Activated CD4-positive, alpha-beta T cell treated with anti-CD3 and anti-CD28 coated beads, Interleukin-2, amount 10 ng/mL, durations not matched to agents 7 days and 5 days (primary cell): ENCODE measurements at regions not wholly inside any gene's neighbourhood (a gene's known extent, or its start where the extent isn't known, plus 50 kb on each side); places are given as distances from the start of the nearest gene placed in this dataset.

Experiments used
- CTCF ChIA-PET: fragments of 350-600 bp; sonication (Branson Sonifier 250); formaldehyde crosslinking; loops from one replicate; lab custom pipeline; 2021; ENCODE audit warnings: antibody characterized with exemption; lab: Charles Lee
- POLR2A ChIA-PET: fragments of 350-600 bp; sonication (Branson Sonifier 250); formaldehyde crosslinking; loops from one replicate; lab custom pipeline; 2021; ENCODE audit warnings: antibody characterized with exemption; lab: Charles Lee
- DNase-seq: peaks from one replicate; pipeline ENCODE4 v3.0.0-alpha.2; 2020
- H3K27ac Mint-ChIP-seq: one replicate; pipeline ENCODE4 v1.8.0; 2021; ENCODE audit warnings: mild to moderate bottlenecking, moderate library complexity, mixed read lengths
- H3K27me3 Mint-ChIP-seq: one replicate; pipeline ENCODE4 v1.8.0; 2021; ENCODE audit warnings: mixed read lengths
- H3K36me3 Mint-ChIP-seq: one replicate; pipeline ENCODE4 v1.8.0; 2021; ENCODE audit warnings: low read depth, mixed read lengths
- H3K4me1 Mint-ChIP-seq: one replicate; pipeline ENCODE4 v1.8.0; 2021; ENCODE audit warnings: mixed read lengths
- H3K4me3 Mint-ChIP-seq: one replicate; pipeline ENCODE4 v1.8.0; 2021; ENCODE audit warnings: mild to moderate bottlenecking, moderate library complexity, mixed read lengths
- H3K9me3 Mint-ChIP-seq: one replicate; pipeline ENCODE4 v1.8.0; 2021; ENCODE audit warnings: mixed read lengths

GRCh38 chr1:47646676-47647075 is 208.8 kb downstream of the FOXD2 start:
- ChIA-PET CTCF (no interaction called here), POLR2A (no interaction called here)
- Mint-ChIP-seq H3K27me3 (peaks cover 5% of the 10 kb centered on the region), H3K27ac (no peak overlapping the region), H3K9me3 (no peaks in the 10 kb centered on the region), H3K36me3 (no peaks in the 10 kb centered on the region), H3K4me1 (no peaks in the 10 kb centered on the region), H3K4me3 (no peak overlapping the region)
- no peak for DNase-seq

- ChIA-PET POLR2A (no interaction called here), CTCF (no interaction called here)
- no peak for DNase-seq
- H3K27ac Mint-ChIP-seq, result no peak overlapping the region
- H3K9me3 Mint-ChIP-seq, result no peaks in the 10 kb centered on the region
- peaks cover 5% of the 10 kb centered on the region for H3K27me3 Mint-ChIP-seq
- H3K4me3 Mint-ChIP-seq, result no peak overlapping the region
- no peaks in the 10 kb centered on the region for H3K4me1 Mint-ChIP-seq
- H3K36me3 Mint-ChIP-seq, result no peaks in the 10 kb centered on the region
These were observed 209.5 kb downstream of the FOXD2 start for GRCh38 chr1:47647327-47647845.

GRCh38 chr1:47650205-47650604 is 212.4 kb downstream of the FOXD2 start:
- no peak for DNase-seq
- ChIA-PET POLR2A (no interaction called here), CTCF (no interaction called here)
- no peak overlapping the region for H3K27ac Mint-ChIP-seq
- H3K4me1 Mint-ChIP-seq, result no peaks in the 10 kb centered on the region
- H3K27me3 Mint-ChIP-seq, result peaks cover 5% of the 10 kb centered on the region
- H3K9me3 Mint-ChIP-seq, result no peaks in the 10 kb centered on the region
- no peaks in the 10 kb centered on the region for H3K36me3 Mint-ChIP-seq
- H3K4me3 Mint-ChIP-seq, result no peak overlapping the region

GRCh38 chr1:47650611-47651010 is 212.8 kb downstream of the FOXD2 start:
- H3K27ac Mint-ChIP-seq, result no peak overlapping the region
- peaks cover 5% of the 10 kb centered on the region for H3K27me3 Mint-ChIP-seq
- H3K4me1 Mint-ChIP-seq, result no peaks in the 10 kb centered on the region
- POLR2A ChIA-PET, result no interaction called here
- CTCF ChIA-PET, result no interaction called here
- DNase-seq, result no peak
- H3K9me3 Mint-ChIP-seq, result no peaks in the 10 kb centered on the region
- no peaks in the 10 kb centered on the region for H3K36me3 Mint-ChIP-seq
- no peak overlapping the region for H3K4me3 Mint-ChIP-seq

- H3K36me3 Mint-ChIP-seq, result no peaks in the 10 kb centered on the region
- no peaks in the 10 kb centered on the region for H3K9me3 Mint-ChIP-seq
- H3K4me1 Mint-ChIP-seq, result no peaks in the 10 kb centered on the region
- peaks cover 5% of the 10 kb centered on the region for H3K27me3 Mint-ChIP-seq
- CTCF ChIA-PET, result interaction anchor here (1.2 kb wide), 1 partner anchor 103 kb away, joined by 3 read pairs; no protein-coding TSS in a partner anchor
- POLR2A ChIA-PET, result no interaction called here
- H3K4me3 Mint-ChIP-seq, result no peak overlapping the region
- H3K27ac Mint-ChIP-seq, result no peak overlapping the region
- DNase-seq, result no peak
These were observed 213.7 kb downstream of the FOXD2 start for GRCh38 chr1:47651311-47652089.

- ChIA-PET CTCF (interaction anchor here (1.2 kb wide), 1 partner anchor 10 kb away, joined by 4 read pairs; no protein-coding TSS in a partner anchor), POLR2A (no interaction called here)
- no peak for DNase-seq
- H3K36me3 Mint-ChIP-seq, result no peaks in the 10 kb centered on the region
- no peak overlapping the region for H3K4me3 Mint-ChIP-seq
- H3K27ac Mint-ChIP-seq, result no peak overlapping the region
- no peaks in the 10 kb centered on the region for H3K27me3 Mint-ChIP-seq
- H3K4me1 Mint-ChIP-seq, result no peaks in the 10 kb centered on the region
- no peaks in the 10 kb centered on the region for H3K9me3 Mint-ChIP-seq
These were observed 217.9 kb downstream of the FOXD2 start for GRCh38 chr1:47655521-47656300.

- H3K27ac Mint-ChIP-seq, result no peak overlapping the region
- H3K4me3 Mint-ChIP-seq, result no peak overlapping the region
- no peaks in the 10 kb centered on the region for H3K9me3 Mint-ChIP-seq
- ChIA-PET CTCF (no interaction called here), POLR2A (no interaction called here)
- H3K4me1 Mint-ChIP-seq, result no peaks in the 10 kb centered on the region
- DNase-seq, result no peak
- no peaks in the 10 kb centered on the region for H3K27me3 Mint-ChIP-seq
- no peaks in the 10 kb centered on the region for H3K36me3 Mint-ChIP-seq
These were observed 219.2 kb downstream of the FOXD2 start for GRCh38 chr1:47656719-47657685.

GRCh38 chr1:47658161-47658920 is 220.5 kb downstream of the FOXD2 start:
- ChIA-PET CTCF (no interaction called here), POLR2A (no interaction called here)
- Mint-ChIP-seq H3K36me3 (no peaks in the 10 kb centered on the region), H3K4me3 (no peak overlapping the region), H3K27ac (no peak overlapping the region), H3K9me3 (no peaks in the 10 kb centered on the region), H3K4me1 (peaks cover 4% of the 10 kb centered on the region), H3K27me3 (no peaks in the 10 kb centered on the region)
- no peak for DNase-seq

GRCh38 chr1:47659146-47659545 is 221.3 kb downstream of the FOXD2 start:
- H3K36me3 Mint-ChIP-seq, result no peaks in the 10 kb centered on the region
- no peaks in the 10 kb centered on the region for H3K9me3 Mint-ChIP-seq
- H3K4me3 Mint-ChIP-seq, result no peak overlapping the region
- no peaks in the 10 kb centered on the region for H3K27me3 Mint-ChIP-seq
- ChIA-PET CTCF (no interaction called here), POLR2A (no interaction called here)
- H3K27ac Mint-ChIP-seq, result no peak overlapping the region
- H3K4me1 Mint-ChIP-seq, result peaks cover 9% of the 10 kb centered on the region
- DNase-seq, result no peak

- ChIA-PET CTCF (no interaction called here), POLR2A (no interaction called here)
- H3K9me3 Mint-ChIP-seq, result no peaks in the 10 kb centered on the region
- peaks cover 9% of the 10 kb centered on the region for H3K4me1 Mint-ChIP-seq
- H3K4me3 Mint-ChIP-seq, result no peak overlapping the region
- H3K27me3 Mint-ChIP-seq, result no peaks in the 10 kb centered on the region
- H3K27ac Mint-ChIP-seq, result no peak overlapping the region
- DNase-seq, result no peak
- H3K36me3 Mint-ChIP-seq, result no peaks in the 10 kb centered on the region
These were observed 222.8 kb downstream of the FOXD2 start for GRCh38 chr1:47660622-47661021.

GRCh38 chr1:47661040-47661439 is 223.2 kb downstream of the FOXD2 start:
- Mint-ChIP-seq H3K4me3 (no peak overlapping the region), H3K9me3 (no peaks in the 10 kb centered on the region), H3K27me3 (no peaks in the 10 kb centered on the region), H3K27ac (no peak overlapping the region), H3K4me1 (peaks cover 9% of the 10 kb centered on the region), H3K36me3 (no peaks in the 10 kb centered on the region)
- ChIA-PET POLR2A (no interaction called here), CTCF (no interaction called here)
- DNase-seq, result no peak

- CTCF ChIA-PET, result no interaction called here
- DNase-seq, result no peak
- H3K9me3 Mint-ChIP-seq, result no peaks in the 10 kb centered on the region
- H3K4me1 Mint-ChIP-seq, result peaks cover 9% of the 10 kb centered on the region
- H3K27ac Mint-ChIP-seq, result no peak overlapping the region
- POLR2A ChIA-PET, result no interaction called here
- H3K36me3 Mint-ChIP-seq, result no peaks in the 10 kb centered on the region
- no peak overlapping the region for H3K4me3 Mint-ChIP-seq
- H3K27me3 Mint-ChIP-seq, result no peaks in the 10 kb centered on the region
These were observed 224.2 kb downstream of the FOXD2 start for GRCh38 chr1:47662068-47662467.
